ENCODE measurements at regions not wholly inside any gene's neighbourhood (a gene's known extent, or its start where the extent isn't known, plus 50 kb on each side); places are given as distances from the start of the nearest gene placed in this dataset.

DNA sequence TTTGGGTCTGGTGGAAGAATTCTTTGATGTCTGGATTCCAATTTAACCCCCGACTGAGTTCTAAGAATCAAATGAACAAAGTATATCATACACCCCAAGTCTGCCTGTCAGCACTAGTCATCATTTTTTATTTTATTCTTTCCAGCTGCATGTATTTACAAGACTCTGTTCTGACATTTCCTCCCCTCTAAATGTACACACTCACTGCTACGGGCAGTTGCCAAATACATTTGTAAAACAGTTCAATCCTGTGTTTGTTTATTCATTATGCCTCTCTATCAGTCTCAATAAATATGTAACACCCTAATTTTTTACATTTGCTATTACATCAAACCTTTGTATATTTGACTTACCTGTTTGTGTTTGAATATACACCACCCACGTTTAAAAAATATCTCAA is 422.3 kb upstream of the PSMD7 start:
- Histone ChIP-seq H3K4me3 (no peak overlapping the region), H2AFZ (ENCODE audit: control insufficient read depth, low read depth, low read length) (no peak overlapping the region), H3K4me1 (ENCODE audit: control insufficient read depth, insufficient read depth, low read length) (no peaks in the 10 kb centered on the region), H3K4me2 (ENCODE audit: control insufficient read depth, insufficient read depth) (no peak overlapping the region), H3K9ac (ENCODE audit: control insufficient read depth, insufficient read depth, low read length) (no peak overlapping the region), H4K20me1 (ENCODE audit: control insufficient read depth, insufficient read depth) (no peaks in the 10 kb centered on the region), H3K79me2 (ENCODE audit: control insufficient read depth, insufficient read depth, low read length) (no peaks in the 10 kb centered on the region), H3K27me3 (replicated peaks in 1 of 2; ENCODE audit: control insufficient read depth in 2 of 2, insufficient read depth in 2 of 2, low read length in 1 of 2) (no peaks in the 10 kb centered on the region), H3K9me3 (replicated peaks; ENCODE audit: control insufficient read depth, insufficient read depth, low read length) (no peaks in the 10 kb centered on the region), H3K36me3 (ENCODE audit: control insufficient read depth in 2 of 2, insufficient read depth in 2 of 2, low read length in 1 of 2) (no peaks in the 10 kb centered on the region), H3K27ac (ENCODE audit: control insufficient read depth, insufficient read depth) (no peak overlapping the region)
- ChIA-PET CTCF (interaction anchor here (0.7 kb wide), 1 partner anchor 17 kb away, joined by 4 read pairs; no protein-coding TSS in a partner anchor), POLR2A (no interaction called here), SMC1A (ENCODE audit: uncharacterized antibody, unreplicated experiment) (interaction anchor here (1.0 kb wide), 1 partner anchor 1042 kb away, joined by 3 read pairs; no protein-coding TSS in a partner anchor), RAD21 (ENCODE audit: unreplicated experiment) (no interaction called here)
- TF ChIP-seq ETV6 (conservative IDR thresholded peaks at IDR 0.05 in 1 of 2, IDR thresholded peaks at IDR 0.05 in 1 of 2; ENCODE audit: borderline replicate concordance in 1 of 2, low read depth in 1 of 2) (no peak), IKZF2 (IDR thresholded peaks at IDR 0.05) (no peak), ELK1 (IDR thresholded peaks at IDR 0.05; ENCODE audit: low read depth, low read length) (no peak), RELB (IDR thresholded peaks at IDR 0.05; ENCODE audit: low read depth) (no peak), NBN (IDR thresholded peaks at IDR 0.05) (no peak), SMAD5 (IDR thresholded peaks at IDR 0.05; ENCODE audit: low read depth) (no peak), ZBED1 (IDR thresholded peaks at IDR 0.05; ENCODE audit: borderline replicate concordance) (no peak), MTA2 (IDR thresholded peaks at IDR 0.05; ENCODE audit: low read depth) (no peak), BCL11A (IDR thresholded peaks at IDR 0.05; ENCODE audit: low read depth, low read length) (no peak), GATAD2B (conservative IDR thresholded peaks at IDR 0.05; ENCODE audit: low read depth) (no peak), PML (IDR thresholded peaks at IDR 0.05; ENCODE audit: low read length) (no peak), RELA (IDR thresholded peaks at IDR 0.05; ENCODE audit: borderline replicate concordance, partially characterized antibody) (no peak)
- TF ChIP-seq, protein P1, sequence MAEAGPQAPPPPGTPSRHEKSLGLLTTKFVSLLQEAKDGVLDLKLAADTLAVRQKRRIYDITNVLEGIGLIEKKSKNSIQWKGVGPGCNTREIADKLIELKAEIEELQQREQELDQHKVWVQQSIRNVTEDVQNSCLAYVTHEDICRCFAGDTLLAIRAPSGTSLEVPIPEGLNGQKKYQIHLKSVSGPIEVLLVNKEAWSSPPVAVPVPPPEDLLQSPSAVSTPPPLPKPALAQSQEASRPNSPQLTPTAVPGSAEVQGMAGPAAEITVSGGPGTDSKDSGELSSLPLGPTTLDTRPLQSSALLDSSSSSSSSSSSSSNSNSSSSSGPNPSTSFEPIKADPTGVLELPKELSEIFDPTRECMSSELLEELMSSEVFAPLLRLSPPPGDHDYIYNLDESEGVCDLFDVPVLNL (IDR thresholded peaks at IDR 0.05; ENCODE audit: low read depth, low read length), result no peak
- TF ChIP-seq, protein P2, sequence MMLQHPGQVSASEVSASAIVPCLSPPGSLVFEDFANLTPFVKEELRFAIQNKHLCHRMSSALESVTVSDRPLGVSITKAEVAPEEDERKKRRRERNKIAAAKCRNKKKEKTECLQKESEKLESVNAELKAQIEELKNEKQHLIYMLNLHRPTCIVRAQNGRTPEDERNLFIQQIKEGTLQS (IDR thresholded peaks at IDR 0.05; ENCODE audit: borderline replicate concordance, extremely low read depth, low read depth, low read length), result no peak
- no peak for DNase-seq (ENCODE audit: low read depth, low spot score)
- no peak for ATAC-seq
- FAIRE-seq, result no peak
- in situ Hi-C loops (cut with MboI) (no loop called here), intact Hi-C loops (cut with micrococcal nuclease; ENCODE audit: unreplicated experiment) (no loop called here)
- BruUV-seq (replicated peaks), result no TSS peak
- WGBS (ENCODE audit: insufficient coverage, insufficient replicate concordance, low lambda C conversion rate, missing lambda C conversion rate), result 31% methylated on average over 3 of the region's 3 CpGs
